Endothelial cell of umbilical vein (primary cell): ENCODE measurements at regions not wholly inside any gene's neighbourhood (a gene's known extent, or its start where the extent isn't known, plus 50 kb on each side); places are given as distances from the start of the nearest gene placed in this dataset.

Source experiments
- BruUV-seq: library from RNA; stranded (reverse); fragments of 400-500 nt; replicated peaks from 2 replicates; lab custom pipeline; 2021; lab: Mats Ljungman, UMichigan
- CTCF ChIA-PET: fragments of 300-600, 350-600 bp; sonication (Branson Sonifier 250); formaldehyde crosslinking; loops from one replicate; lab custom pipeline; 2021; ENCODE audit warnings: antibody characterized with exemption, inconsistent platforms; lab: Charles Lee
- POLR2A ChIA-PET: fragments of 300-600, 350-600 bp; sonication (Branson Sonifier 250); formaldehyde crosslinking; loops from one replicate; lab custom pipeline; 2021; ENCODE audit warnings: antibody characterized with exemption, inconsistent platforms; lab: Charles Lee
- DNase-seq: peaks from one replicate; pipeline ENCODE4 v3.0.0-alpha.2; 2011; ENCODE audit warnings: low read depth, low spot score
- FAIRE-seq: peaks from 2 replicates; lab custom pipeline; 2011; peaks lifted over from hg19 to GRCh38; lab: Jason Lieb, UNC
- H2AFZ ChIP-seq: 2 replicates; pipeline ENCODE4 v1.6.0; 2012; ENCODE audit warnings: low read depth, low read length, control low read depth, inconsistent platforms
- H3K27ac ChIP-seq: 2 replicates; pipeline ENCODE4 v1.5.1; 2011; ENCODE audit warnings: low read depth, mild to moderate bottlenecking, control low read depth, low read length, moderate library complexity; ENCODE audit not compliant: insufficient read depth
- H3K27me3 ChIP-seq, 2 experiments: 2 replicates each; pipeline versions ENCODE4 v1.6.0 to v1.6.1; 2011; ENCODE audit warnings: low read length in 2 of 2, mixed read lengths in 1 of 2; ENCODE audit not compliant: control insufficient read depth in 2 of 2, insufficient read depth in 2 of 2
- H3K36me3 ChIP-seq, 2 experiments: 2 replicates in 1 of 2; 3 replicates in 1 of 2; pipeline ENCODE4 v1.5.1; 2011; ENCODE audit warnings: low read length in 2 of 2, mild to moderate bottlenecking in 1 of 2, moderate library complexity in 1 of 2; ENCODE audit not compliant: control insufficient read depth in 2 of 2, insufficient read depth in 2 of 2; ENCODE audit errors: extremely low read depth in 1 of 2
- H3K4me1 ChIP-seq: 3 replicates; pipeline ENCODE4 v1.5.1; 2011; ENCODE audit warnings: mild to moderate bottlenecking, low read length; ENCODE audit not compliant: control insufficient read depth, insufficient read depth; ENCODE audit errors: extremely low read depth
- H3K4me2 ChIP-seq: 2 replicates; pipeline ENCODE4 v1.6.1; 2011; ENCODE audit warnings: low read length, control low read depth, mixed read lengths; ENCODE audit not compliant: insufficient read depth
- H3K4me3 ChIP-seq, 3 experiments: fragments of 200-600 bp in 1 of 3; sonication (generic), shearing (Covaris generic) in 1 of 3; replicated peaks in 1 of 3; 2 replicates each; pipeline ENCODE4 v1.5.1; 2011 to 2016; ENCODE audit warnings: control low read depth in 3 of 3, low read length in 3 of 3, mild to moderate bottlenecking in 2 of 3, inconsistent platforms in 1 of 3, low read depth in 1 of 3, moderate library complexity in 1 of 3; ENCODE audit not compliant: insufficient read depth in 1 of 3
- H3K79me2 ChIP-seq: 2 replicates; pipeline ENCODE4 v1.6.0; 2012; ENCODE audit warnings: low read length, inconsistent platforms; ENCODE audit not compliant: control insufficient read depth, insufficient read depth
- H3K9ac ChIP-seq: replicated peaks from 2 replicates; pipeline ENCODE3; 2011; ENCODE audit warnings: low read length, control low read depth; ENCODE audit not compliant: insufficient read depth; ENCODE audit errors: extremely low read depth
- H3K9me1 ChIP-seq: replicated peaks from 3 replicates; pipeline ENCODE4 v1.6.0; 2011; ENCODE audit warnings: mild to moderate bottlenecking, low read length; ENCODE audit not compliant: control insufficient read depth, insufficient read depth; ENCODE audit errors: extremely low read depth
- H3K9me3 ChIP-seq: replicated peaks from 2 replicates; pipeline ENCODE4 v1.5.1; 2012; ENCODE audit warnings: low read length, inconsistent platforms; ENCODE audit not compliant: control insufficient read depth, insufficient read depth
- H4K20me1 ChIP-seq: replicated peaks from 2 replicates; pipeline ENCODE3; 2011; ENCODE audit warnings: mild to moderate bottlenecking, low read length; ENCODE audit not compliant: control insufficient read depth, insufficient read depth; ENCODE audit errors: extremely low read depth
- FOS ChIP-seq: IDR thresholded peaks from 2 replicates; pipeline ENCODE4 v1.6.1; 2011; ENCODE audit warnings: mild to moderate bottlenecking, low read length, moderate library complexity, borderline replicate concordance; ENCODE audit not compliant: insufficient read depth
- GATA2 ChIP-seq: IDR thresholded peaks from 2 replicates; pipeline ENCODE4 v1.7.0; 2011; ENCODE audit warnings: low read depth, mild to moderate bottlenecking, moderate library complexity, mixed read lengths, low read length; ENCODE audit not compliant: insufficient read length, insufficient read depth
- JUN ChIP-seq: IDR thresholded peaks from 2 replicates; pipeline ENCODE4 v1.6.1; 2011; ENCODE audit warnings: borderline replicate concordance, low read depth; ENCODE audit not compliant: insufficient read length, insufficient read depth
- MYC ChIP-seq: IDR thresholded peaks from one replicate; pipeline ENCODE4 v1.6.1; 2011; ENCODE audit warnings: mild to moderate bottlenecking, low read depth, low read length
- POLR2A ChIP-seq: IDR thresholded peaks from 2 replicates; pipeline ENCODE4 v1.6.1; 2012; ENCODE audit warnings: low read depth, mild to moderate bottlenecking, control low read depth, low read length
- POLR2AphosphoS5 ChIP-seq: IDR thresholded peaks from 2 replicates; pipeline ENCODE4 v1.6.1; 2012; ENCODE audit warnings: low read depth, mild to moderate bottlenecking, control low read depth, low read length, moderate library complexity; ENCODE audit not compliant: insufficient read depth
- dilution Hi-C: fragments of 300-500 bp; cut with MboI; formaldehyde crosslinking; loops from one replicate; pipeline ENCODE4 v1.15.0; 2019; ENCODE audit warnings: low sequenced_read_pairs; ENCODE audit not compliant: extremely low pct_ligation_motif_present
- intact Hi-C: fragments of 100-400 bp; cut with micrococcal nuclease; formaldehyde crosslinking; loops from one replicate; pipeline ENCODE4 v1.10.0; 2022
- TF ChIP-seq, protein P1 (sequence below), 2 donors: IDR thresholded peaks; 1 replicate in 1 of 2; 2 replicates in 1 of 2; pipeline ENCODE4 v1.5.1; 2011; ENCODE audit warnings: low read length in 2 of 2, mild to moderate bottlenecking in 2 of 2, moderate library complexity in 2 of 2, control low read depth in 1 of 2, inconsistent platforms in 1 of 2, low read depth in 1 of 2; ENCODE audit not compliant: insufficient read depth in 1 of 2; ENCODE audit errors: extremely low read depth in 1 of 2
- TF ChIP-seq, protein P2 (sequence below): IDR thresholded peaks from 2 replicates; pipeline ENCODE4 v1.6.1; 2011; ENCODE audit not compliant: insufficient read depth, insufficient read length

- DNase-seq (no peak), FAIRE-seq (no peak)
- Histone ChIP-seq H4K20me1 (no peaks in the 10 kb centered on the region), H3K4me2 (no peak overlapping the region), H3K4me3 (no peak overlapping the region), H3K79me2 (no peaks in the 10 kb centered on the region), H3K27me3 (peaks cover 4 to 10% of the 10 kb centered on the region in 2 experiments), H3K27ac (no peak overlapping the region), H2AFZ (no peak overlapping the region), H3K36me3 (no peaks in the 10 kb centered on the region), H3K9me3 (no peaks in the 10 kb centered on the region), H3K9ac (no peak overlapping the region), H3K9me1 (no peaks in the 10 kb centered on the region), H3K4me1 (no peaks in the 10 kb centered on the region)
- dilution Hi-C loops (no loop called here), intact Hi-C loops (no loop called here)
- CTCF ChIA-PET, result no interaction called here
- TF ChIP-seq FOS (no peak), GATA2 (no peak), POLR2A (no peak), MYC (no peak), POLR2AphosphoS5 (no peak), JUN (no peak)
- TF ChIP-seq, protein P1, sequence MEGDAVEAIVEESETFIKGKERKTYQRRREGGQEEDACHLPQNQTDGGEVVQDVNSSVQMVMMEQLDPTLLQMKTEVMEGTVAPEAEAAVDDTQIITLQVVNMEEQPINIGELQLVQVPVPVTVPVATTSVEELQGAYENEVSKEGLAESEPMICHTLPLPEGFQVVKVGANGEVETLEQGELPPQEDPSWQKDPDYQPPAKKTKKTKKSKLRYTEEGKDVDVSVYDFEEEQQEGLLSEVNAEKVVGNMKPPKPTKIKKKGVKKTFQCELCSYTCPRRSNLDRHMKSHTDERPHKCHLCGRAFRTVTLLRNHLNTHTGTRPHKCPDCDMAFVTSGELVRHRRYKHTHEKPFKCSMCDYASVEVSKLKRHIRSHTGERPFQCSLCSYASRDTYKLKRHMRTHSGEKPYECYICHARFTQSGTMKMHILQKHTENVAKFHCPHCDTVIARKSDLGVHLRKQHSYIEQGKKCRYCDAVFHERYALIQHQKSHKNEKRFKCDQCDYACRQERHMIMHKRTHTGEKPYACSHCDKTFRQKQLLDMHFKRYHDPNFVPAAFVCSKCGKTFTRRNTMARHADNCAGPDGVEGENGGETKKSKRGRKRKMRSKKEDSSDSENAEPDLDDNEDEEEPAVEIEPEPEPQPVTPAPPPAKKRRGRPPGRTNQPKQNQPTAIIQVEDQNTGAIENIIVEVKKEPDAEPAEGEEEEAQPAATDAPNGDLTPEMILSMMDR (IDR thresholded peaks at IDR 0.05; ENCODE audit: extremely low read depth in 1 of 2, insufficient read depth in 1 of 2, low read depth in 1 of 2, low read length in 2 of 2), result no peak
- TF ChIP-seq, protein P2, sequence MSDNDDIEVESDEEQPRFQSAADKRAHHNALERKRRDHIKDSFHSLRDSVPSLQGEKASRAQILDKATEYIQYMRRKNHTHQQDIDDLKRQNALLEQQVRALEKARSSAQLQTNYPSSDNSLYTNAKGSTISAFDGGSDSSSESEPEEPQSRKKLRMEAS, result no peak
- no TSS peak for BruUV-seq
- POLR2A ChIA-PET, result no interaction called here
These were observed 112.6 kb downstream of the LRIG2 start for GRCh38 chr1:113185463-113186104.
